ENCODE measurements at regions not wholly inside any gene's neighbourhood (a gene's known extent, or its start where the extent isn't known, plus 50 kb on each side); places are given as distances from the start of the nearest gene placed in this dataset.

DNA sequence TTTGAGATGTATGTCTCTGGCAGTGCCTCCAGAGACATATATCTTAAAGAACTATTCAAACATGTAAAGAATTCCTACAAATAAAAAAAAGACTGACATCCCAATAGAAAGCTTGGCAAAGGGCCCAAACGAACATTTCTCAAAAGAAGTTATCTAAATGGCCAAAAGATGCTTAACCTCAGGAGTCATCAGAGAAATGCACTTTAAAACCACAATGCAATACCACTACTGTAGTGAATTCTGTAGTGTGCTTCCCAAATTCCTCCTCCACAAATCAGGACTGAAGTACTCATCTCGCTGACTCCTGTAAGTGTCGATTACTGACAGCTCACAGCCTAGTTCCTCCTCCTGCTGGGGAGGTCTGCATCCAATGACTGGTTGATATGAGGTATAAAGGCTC, 129.0 kb upstream of the MAMLD1 start:
- no peak overlapping the region for H3K4me3 ChIP-seq (ENCODE audit: control insufficient read depth, low read depth, low read length)
- no peak for DNase-seq (ENCODE audit: low read depth)
- TF ChIP-seq, protein P1, sequence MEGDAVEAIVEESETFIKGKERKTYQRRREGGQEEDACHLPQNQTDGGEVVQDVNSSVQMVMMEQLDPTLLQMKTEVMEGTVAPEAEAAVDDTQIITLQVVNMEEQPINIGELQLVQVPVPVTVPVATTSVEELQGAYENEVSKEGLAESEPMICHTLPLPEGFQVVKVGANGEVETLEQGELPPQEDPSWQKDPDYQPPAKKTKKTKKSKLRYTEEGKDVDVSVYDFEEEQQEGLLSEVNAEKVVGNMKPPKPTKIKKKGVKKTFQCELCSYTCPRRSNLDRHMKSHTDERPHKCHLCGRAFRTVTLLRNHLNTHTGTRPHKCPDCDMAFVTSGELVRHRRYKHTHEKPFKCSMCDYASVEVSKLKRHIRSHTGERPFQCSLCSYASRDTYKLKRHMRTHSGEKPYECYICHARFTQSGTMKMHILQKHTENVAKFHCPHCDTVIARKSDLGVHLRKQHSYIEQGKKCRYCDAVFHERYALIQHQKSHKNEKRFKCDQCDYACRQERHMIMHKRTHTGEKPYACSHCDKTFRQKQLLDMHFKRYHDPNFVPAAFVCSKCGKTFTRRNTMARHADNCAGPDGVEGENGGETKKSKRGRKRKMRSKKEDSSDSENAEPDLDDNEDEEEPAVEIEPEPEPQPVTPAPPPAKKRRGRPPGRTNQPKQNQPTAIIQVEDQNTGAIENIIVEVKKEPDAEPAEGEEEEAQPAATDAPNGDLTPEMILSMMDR (IDR thresholded peaks at IDR 0.05; ENCODE audit: control insufficient read depth, insufficient read depth, low read depth, low read length, missing control alignments), result no peak

DNA sequence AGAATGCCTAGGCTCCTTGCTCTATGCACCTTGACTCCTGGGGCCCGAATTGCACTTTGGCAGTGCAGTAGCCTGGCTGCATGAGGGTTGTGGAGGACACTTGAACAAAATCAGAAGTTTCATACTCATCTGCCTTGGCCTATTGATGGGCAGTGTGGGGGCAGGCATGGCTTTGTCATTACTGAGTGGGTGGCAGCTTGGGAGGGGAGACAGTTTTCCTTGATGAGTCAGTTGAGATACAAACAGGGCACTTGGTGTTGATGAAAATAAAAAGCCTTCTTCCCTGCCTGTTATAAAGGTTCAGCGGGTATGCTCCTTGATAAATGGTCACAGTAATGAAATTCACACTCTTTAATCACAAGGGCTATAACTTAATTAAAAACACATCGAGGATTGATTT, 126.8 kb upstream of the MAMLD1 start:
- no peak for DNase-seq (ENCODE audit: low read depth)
- TF ChIP-seq, protein P1 (IDR thresholded peaks at IDR 0.05; ENCODE audit: control insufficient read depth, insufficient read depth, low read depth, low read length, missing control alignments), result no peak
- no peak overlapping the region for H3K4me3 ChIP-seq (ENCODE audit: control insufficient read depth, low read depth, low read length)

DNA sequence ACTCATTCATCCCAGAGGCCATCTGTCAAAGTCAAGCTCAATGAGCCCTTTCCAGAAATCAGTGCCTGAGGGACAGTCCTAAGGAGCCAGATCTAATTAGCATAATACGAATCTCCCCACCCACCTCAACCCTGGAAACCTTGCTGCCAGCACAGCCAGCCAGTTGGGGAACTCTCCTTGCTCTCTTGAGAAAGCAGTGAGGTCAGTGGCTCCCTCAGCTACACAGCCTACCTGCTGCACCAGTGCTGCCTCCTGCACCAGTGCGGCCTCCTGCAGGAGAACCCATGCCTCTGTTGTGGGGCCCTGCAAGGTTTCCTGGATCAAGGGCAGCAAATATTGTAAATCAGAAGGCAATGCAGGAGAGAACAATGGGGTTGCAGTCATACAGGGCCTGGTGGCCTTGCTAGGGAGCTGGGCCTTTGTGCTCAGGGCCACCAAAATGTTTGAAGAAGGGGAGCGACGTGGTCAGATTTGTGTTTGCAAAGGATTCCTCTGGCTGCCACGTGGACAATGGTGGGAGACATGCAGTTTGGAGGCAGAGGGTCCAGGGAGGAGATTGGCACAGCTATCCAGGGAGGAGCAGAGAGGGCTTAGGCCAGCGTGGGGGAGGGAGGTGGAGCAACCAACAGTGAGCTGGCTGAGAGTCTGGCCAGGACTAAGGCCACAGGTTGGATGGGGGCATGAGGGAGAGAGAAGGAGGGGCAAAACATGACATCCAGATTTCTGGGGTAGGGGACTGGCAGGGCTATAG, 124.3 kb upstream of the MAMLD1 start:
- TF ChIP-seq, protein P1 (IDR thresholded peaks at IDR 0.05; ENCODE audit: control insufficient read depth, insufficient read depth, low read depth, low read length, missing control alignments), result no peak
- DNase-seq (ENCODE audit: low read depth), result no peak
- H3K4me3 ChIP-seq (ENCODE audit: control insufficient read depth, low read depth, low read length), result no peak overlapping the region

DNA sequence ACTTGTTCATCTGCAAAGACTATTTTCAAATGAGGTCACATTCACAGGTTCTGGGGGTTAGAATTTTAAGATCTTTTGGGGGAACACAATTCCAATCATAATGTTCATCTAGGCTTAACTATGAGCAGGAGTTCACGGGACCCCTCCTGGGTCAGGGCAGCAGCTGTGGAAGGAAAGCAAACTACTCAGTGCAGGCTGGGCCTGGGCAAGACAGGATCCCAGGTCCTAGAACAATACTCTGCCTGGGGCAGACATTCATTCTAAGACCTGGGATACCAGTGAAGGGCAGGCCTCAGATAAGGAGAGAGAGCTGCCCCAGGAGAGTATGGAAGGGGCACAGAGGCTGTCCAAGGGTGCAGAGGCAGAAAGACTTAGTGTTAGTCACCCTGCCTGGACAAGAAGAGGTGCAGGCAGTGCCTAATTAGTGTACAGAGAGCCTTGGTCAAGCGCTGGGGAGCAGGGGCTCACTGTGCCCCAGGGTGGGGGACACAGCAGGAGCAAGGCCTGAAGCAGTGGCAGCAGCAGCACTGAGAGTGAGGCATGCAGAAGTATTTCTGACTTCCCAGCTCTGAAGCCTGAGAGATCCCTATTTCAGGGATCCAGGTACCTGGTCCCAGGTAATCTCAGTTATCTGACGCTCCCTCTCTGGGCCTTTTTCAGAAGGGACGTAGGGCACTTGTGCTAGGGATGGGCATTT, 123.0 kb upstream of the MAMLD1 start:
- no peak overlapping the region for H3K4me3 ChIP-seq (ENCODE audit: control insufficient read depth, low read depth, low read length)
- no peak for DNase-seq (ENCODE audit: low read depth)
- TF ChIP-seq, protein P1 (IDR thresholded peaks at IDR 0.05; ENCODE audit: control insufficient read depth, insufficient read depth, low read depth, low read length, missing control alignments), result no peak

DNA sequence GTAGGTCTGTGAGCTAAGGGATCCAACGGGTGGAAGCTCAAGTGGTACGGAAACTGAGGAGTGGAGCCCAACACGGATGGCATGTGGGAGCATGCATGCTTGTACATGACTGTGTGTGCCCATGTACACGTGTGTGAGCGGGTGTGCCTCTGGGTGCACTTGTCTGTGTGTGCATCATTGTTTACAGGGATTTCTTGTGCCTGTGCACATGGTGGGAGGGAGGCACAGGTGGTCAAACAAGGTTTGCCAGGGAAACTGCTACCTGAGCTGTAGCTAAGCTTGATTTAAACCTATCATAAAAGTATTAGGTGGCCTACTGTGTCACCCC, 122.5 kb upstream of the MAMLD1 start:
- DNase-seq (ENCODE audit: low read depth), result no peak
- H3K4me3 ChIP-seq (ENCODE audit: control insufficient read depth, low read depth, low read length), result no peak overlapping the region
- TF ChIP-seq, protein P1 (IDR thresholded peaks at IDR 0.05; ENCODE audit: control insufficient read depth, insufficient read depth, low read depth, low read length, missing control alignments), result no peak

DNA sequence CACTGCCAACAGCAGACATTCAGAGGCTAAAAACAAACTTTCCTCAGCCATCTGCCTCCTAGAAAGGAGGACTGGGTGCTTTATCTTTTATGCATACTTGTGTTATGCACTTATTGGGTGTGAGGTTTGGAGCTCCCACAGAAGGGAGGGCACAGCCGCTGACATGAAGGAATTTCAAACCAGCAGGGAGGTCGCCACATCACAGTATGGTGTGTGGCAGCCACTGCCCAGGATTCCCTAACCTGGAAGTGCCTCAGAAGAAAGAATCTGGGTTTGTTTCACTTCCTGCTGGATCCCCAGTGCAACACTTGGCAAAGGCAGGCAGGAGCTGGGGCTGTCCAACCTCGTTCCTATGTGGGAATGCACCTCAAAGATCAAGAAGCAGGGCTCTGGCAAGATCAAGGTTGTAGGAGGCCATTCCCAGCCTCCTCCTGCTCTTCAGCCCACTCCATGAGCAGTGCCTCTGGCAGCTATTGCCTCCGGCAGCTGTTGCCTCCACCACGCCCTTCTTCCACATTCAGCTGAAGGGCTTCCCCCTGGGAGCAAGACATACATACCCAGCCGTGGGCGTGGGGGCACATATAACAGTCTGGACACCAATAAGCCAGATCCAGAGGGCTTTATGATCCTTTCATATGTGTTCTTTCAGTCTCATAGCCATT, 109.0 kb upstream of the MAMLD1 start:
- no peak overlapping the region for H3K4me3 ChIP-seq (ENCODE audit: control insufficient read depth, low read depth, low read length)

More for the DNA sequence above, 109.0 kb upstream of the MAMLD1 start:
- no peak for DNase-seq (ENCODE audit: low read depth)
- TF ChIP-seq, protein P1 (IDR thresholded peaks at IDR 0.05; ENCODE audit: control insufficient read depth, insufficient read depth, low read depth, low read length, missing control alignments), result no peak

Data from AG09309 (cell line).